Natural killer cell (primary cell): ENCODE measurements at regions not wholly inside any gene's neighbourhood (a gene's known extent, or its start where the extent isn't known, plus 50 kb on each side); places are given as distances from the start of the nearest gene placed in this dataset.
"Not testable (repeated sequence)": the region's sequence is repeated elsewhere in the genome, so short reads cannot be mapped to it uniquely, and the experiment has no call there.

ENCODE experiments used
- ATAC-seq, 3 donors: fragments of 150-1000 bp in 2 of 3; fragments of 200-7000 bp in 1 of 3; cut with Tn5 transposase; 1 replicate in 1 of 3; 2 replicates in 2 of 3; pipeline ENCODE4 v1.10.0; 2021; ENCODE audit warnings: mild to moderate bottlenecking in 2 of 3, moderate library complexity in 2 of 3
- DNase-seq, 2 donors: peaks; one replicate each; pipeline versions ENCODE4 v3.0.0 to v3.0.0-alpha.2; 2013 to 2021; ENCODE audit warnings: mixed read lengths in 1 of 2
- H3K27ac ChIP-seq: one replicate; pipeline ENCODE4 v1.5.1; 2013; ENCODE audit warnings: mild to moderate bottlenecking, low read length
- H3K27me3 ChIP-seq: one replicate; pipeline ENCODE4 v1.6.1; 2013; ENCODE audit warnings: low read length; ENCODE audit not compliant: control insufficient read depth, insufficient read depth
- H3K36me3 ChIP-seq: one replicate; pipeline ENCODE4 v1.6.1; 2013; ENCODE audit warnings: low read length; ENCODE audit not compliant: control insufficient read depth, insufficient read depth
- H3K4me1 ChIP-seq: one replicate; pipeline ENCODE4 v1.6.1; 2013; ENCODE audit warnings: low read length; ENCODE audit not compliant: control insufficient read depth, insufficient read depth
- H3K4me3 ChIP-seq: one replicate; pipeline ENCODE4 v1.5.1; 2013; ENCODE audit warnings: low read length
- H3K9me3 ChIP-seq: one replicate; pipeline ENCODE4 v1.6.1; 2013; ENCODE audit warnings: low read length; ENCODE audit not compliant: control insufficient read depth, insufficient read depth
- H3K27ac Mint-ChIP-seq, 2 donors: one replicate each; pipeline ENCODE4 v1.8.0; 2022; ENCODE audit warnings: mild to moderate bottlenecking in 2 of 2, mixed read lengths in 2 of 2, moderate library complexity in 1 of 2
- H3K27me3 Mint-ChIP-seq, 2 donors: one replicate each; pipeline ENCODE4 v1.8.0; 2022; ENCODE audit warnings: low read depth in 2 of 2, mixed read lengths in 2 of 2
- H3K36me3 Mint-ChIP-seq: one replicate; pipeline ENCODE4 v1.8.0; 2022; ENCODE audit warnings: mixed read lengths
- H3K4me1 Mint-ChIP-seq, 2 donors: one replicate each; pipeline ENCODE4 v1.8.0; 2022; ENCODE audit warnings: mixed read lengths in 2 of 2
- H3K4me3 Mint-ChIP-seq: one replicate; pipeline ENCODE4 v1.8.0; 2022; ENCODE audit warnings: mild to moderate bottlenecking, moderate library complexity, mixed read lengths
- H3K9me3 Mint-ChIP-seq, 2 donors: one replicate each; pipeline ENCODE4 v1.8.0; 2022; ENCODE audit warnings: mixed read lengths in 2 of 2
- CTCF ChIP-seq: fragments of 200-600 bp; IDR thresholded peaks from one replicate; pipeline ENCODE4 v1.8.0; 2022; ENCODE audit warnings: antibody characterized with exemption
- WGBS: methylation state at CpG from one replicate; pipeline ENCODE4 v1.1.7; 2013; ENCODE audit warnings: missing lambda C conversion rate; ENCODE audit not compliant: insufficient coverage; 5-methylcytosine and 5-hydroxymethylcytosine counted together
- intact Hi-C: fragments of 100-400 bp; cut with micrococcal nuclease; formaldehyde crosslinking; loops from one replicate; pipeline ENCODE4 v1.14.2; 2022

GRCh38 chr15:91412138-91412928 lies 312.3 kb downstream of the SV2B start:
- Histone ChIP-seq H3K36me3 (no peaks in the 10 kb centered on the region), H3K4me3 (no peak overlapping the region), H3K27me3 (no peaks in the 10 kb centered on the region), H3K4me1 (peaks cover 3% of the 10 kb centered on the region), H3K9me3 (no peaks in the 10 kb centered on the region), H3K27ac (no peak overlapping the region)
- H3K27me3 Mint-ChIP-seq: peaks cover 6 to 48% of the 10 kb centered on the region in 2 donors
- no peak overlapping the region for H3K4me3 Mint-ChIP-seq
- no peak overlapping the region for H3K27ac Mint-ChIP-seq
- DNase-seq (no peak), ATAC-seq (no peak)
- no peaks in the 10 kb centered on the region for H3K9me3 Mint-ChIP-seq
- intact Hi-C loops: no loop called here
- 54% methylated on average over 5 of the region's 5 CpGs for WGBS
- peaks cover 9% of the 10 kb centered on the region in 2 donors for H3K4me1 Mint-ChIP-seq
- TF ChIP-seq CTCF: no peak
- no peaks in the 10 kb centered on the region for H3K36me3 Mint-ChIP-seq

GRCh38 chr15:91413142-91413541 lies 313.1 kb downstream of the SV2B start:
- intact Hi-C loops: no loop called here

GRCh38 chr15:91414124-91414523 lies 314.1 kb downstream of the SV2B start:
- H3K4me3 Mint-ChIP-seq: no peak overlapping the region
- H3K9me3 ChIP-seq: no peaks in the 10 kb centered on the region
- intact Hi-C loops: no loop called here
- H3K27ac ChIP-seq: no peak overlapping the region
- H3K4me3 ChIP-seq: no peak overlapping the region
- TF ChIP-seq CTCF: no peak
- no peaks in the 10 kb centered on the region for H3K4me1 ChIP-seq
- no peaks in the 10 kb centered on the region for H3K36me3 ChIP-seq
- H3K27me3 Mint-ChIP-seq: peaks cover 7 to 47% of the 10 kb centered on the region in 2 donors
- no peaks in the 10 kb centered on the region for H3K4me1 Mint-ChIP-seq
- peaks cover 3% of the 10 kb centered on the region for H3K36me3 Mint-ChIP-seq
- no peak for ATAC-seq
- no CpG with 5 or more reads among the region's 2 CpGs for WGBS
- H3K27ac Mint-ChIP-seq: no peak overlapping the region
- DNase-seq: no peak
- H3K27me3 ChIP-seq: no peaks in the 10 kb centered on the region
- H3K9me3 Mint-ChIP-seq: peaks cover 0 to 3% of the 10 kb centered on the region in 2 donors

More at GRCh38 chr15:91413142-91413541, 313.1 kb downstream of the SV2B start:
- Mint-ChIP-seq H3K36me3 (no peaks in the 10 kb centered on the region), H3K27ac (no peak overlapping the region), H3K4me1 (peaks cover under 1% of the 10 kb centered on the region in 2 donors), H3K9me3 (peaks cover 0 to under 1% of the 10 kb centered on the region in 2 donors), H3K27me3 (peaks cover 4 to 45% of the 10 kb centered on the region in 2 donors), H3K4me3 (no peak overlapping the region)
- 100% methylated on average over 1 of the region's 2 CpGs for WGBS
- H3K9me3 ChIP-seq: no peaks in the 10 kb centered on the region
- TF ChIP-seq CTCF: no peak
- ATAC-seq: no peak
- no peak for DNase-seq
- H3K4me1 ChIP-seq: no peaks in the 10 kb centered on the region
- H3K27ac ChIP-seq: no peak overlapping the region
- no peaks in the 10 kb centered on the region for H3K27me3 ChIP-seq
- no peak overlapping the region for H3K4me3 ChIP-seq
- H3K36me3 ChIP-seq: no peaks in the 10 kb centered on the region

GRCh38 chr15:91415258-91415657 lies 315.2 kb downstream of the SV2B start:
- H3K4me1 ChIP-seq, H3K9me3 ChIP-seq, intact Hi-C loops, H3K27ac ChIP-seq, H3K36me3 Mint-ChIP-seq, H3K4me1 Mint-ChIP-seq, DNase-seq, H3K36me3 ChIP-seq, H3K4me3 Mint-ChIP-seq, H3K4me3 ChIP-seq, H3K27ac Mint-ChIP-seq, ATAC-seq, H3K27me3 ChIP-seq, H3K9me3 Mint-ChIP-seq: not testable (repeated sequence)
- peaks cover 9 to 52% of the 10 kb centered on the region in 2 donors for H3K27me3 Mint-ChIP-seq
- 95% methylated on average over 2 of the region's 4 CpGs for WGBS
